ENCODE measurements at regions not wholly inside any gene's neighbourhood (a gene's known extent, or its start where the extent isn't known, plus 50 kb on each side); places are given as distances from the start of the nearest gene placed in this dataset.

- TF ChIP-seq EZH2phosphoT487 (IDR thresholded peaks at IDR 0.05; ENCODE audit: insufficient read depth, low read depth) (no peak), EZH2 (IDR thresholded peaks at IDR 0.05; ENCODE audit: insufficient read depth, poor library complexity, severe bottlenecking) (no peak)
Measured at GRCh38 chr6:14553515-14553914, 435.9 kb downstream of the CD83 start.

Data from GM23248 (cell line).